GM18951 (cell line): ENCODE measurements at regions not wholly inside any gene's neighbourhood (a gene's known extent, or its start where the extent isn't known, plus 50 kb on each side); places are given as distances from the start of the nearest gene placed in this dataset.

Experiments
- POLR2A ChIP-seq: IDR thresholded peaks from 4 replicates; pipeline ENCODE4 v1.6.1; 2011; ENCODE audit warnings: mild to moderate bottlenecking; ENCODE audit not compliant: insufficient read length, insufficient read depth; ENCODE audit errors: extremely low read depth
- in situ Hi-C: fragments of 300-500 bp; cut with MboI; formaldehyde crosslinking; loops from one replicate; pipeline ENCODE4 v1.12.0; 2022; ENCODE audit warnings: low sequenced_read_pairs, mixed read lengths, inconsistent platforms; ENCODE audit not compliant: unreplicated experiment

- in situ Hi-C loops, result no loop called here
- TF ChIP-seq POLR2A, result no peak
These were observed 72.5 kb upstream of the DAB2 start for GRCh38 chr5:39497322-39497721.

- no peak for TF ChIP-seq POLR2A
- in situ Hi-C loops, result no loop called here
These were observed 70.4 kb upstream of the DAB2 start for GRCh38 chr5:39495227-39495626.

- no peak for TF ChIP-seq POLR2A
- in situ Hi-C loops, result no loop called here
These were observed 69.8 kb upstream of the DAB2 start for GRCh38 chr5:39494534-39494933.

GRCh38 chr5:39494107-39494510 is 69.3 kb upstream of the DAB2 start:
- TF ChIP-seq POLR2A, result no peak
- in situ Hi-C loops, result no loop called here

- in situ Hi-C loops, result no loop called here
- TF ChIP-seq POLR2A, result no peak
These were observed 66.4 kb upstream of the DAB2 start for GRCh38 chr5:39491210-39491609.

GRCh38 chr5:39489263-39489662 is 64.5 kb upstream of the DAB2 start:
- no peak for TF ChIP-seq POLR2A
- in situ Hi-C loops, result no loop called here

- in situ Hi-C loops, result no loop called here
- no peak for TF ChIP-seq POLR2A
These were observed 62.0 kb upstream of the DAB2 start for GRCh38 chr5:39486790-39487189.

GRCh38 chr5:39486361-39486760 is 61.6 kb upstream of the DAB2 start:
- no peak for TF ChIP-seq POLR2A
- in situ Hi-C loops, result no loop called here

GRCh38 chr5:39485079-39485478 is 60.3 kb upstream of the DAB2 start:
- TF ChIP-seq POLR2A, result no peak
- in situ Hi-C loops, result no loop called here

- no peak for TF ChIP-seq POLR2A
- in situ Hi-C loops, result no loop called here
These were observed 59.9 kb upstream of the DAB2 start for GRCh38 chr5:39484673-39485072.

- in situ Hi-C loops, result no loop called here
These were observed 57.3 kb upstream of the DAB2 start for GRCh38 chr5:39482098-39482497.

GRCh38 chr5:39479537-39479936 is 54.8 kb upstream of the DAB2 start:
- in situ Hi-C loops, result no loop called here
- TF ChIP-seq POLR2A, result no peak

More at GRCh38 chr5:39482098-39482497, 57.3 kb upstream of the DAB2 start:
- no peak for TF ChIP-seq POLR2A

GRCh38 chr5:39478863-39479262 is 54.1 kb upstream of the DAB2 start:
- in situ Hi-C loops, result no loop called here
- TF ChIP-seq POLR2A, result no peak

- in situ Hi-C loops, result no loop called here
- TF ChIP-seq POLR2A, result no peak
These were observed 52.1 kb upstream of the DAB2 start for GRCh38 chr5:39476843-39477220.
